ENCODE measurements at regions not wholly inside any gene's neighbourhood (a gene's known extent, or its start where the extent isn't known, plus 50 kb on each side); places are given as distances from the start of the nearest gene placed in this dataset.

GRCh38 chr2:163375472-163375871 is 360.3 kb downstream of the FIGN start:
- TF ChIP-seq CTCF (IDR thresholded peaks at IDR 0.05) (no peak), POLR2A (IDR thresholded peaks at IDR 0.05) (no peak)

All from esophagus squamous epithelium (tissue), 4 donors.